ENCODE measurements at regions not wholly inside any gene's neighbourhood (a gene's known extent, or its start where the extent isn't known, plus 50 kb on each side); places are given as distances from the start of the nearest gene placed in this dataset.

DNA sequence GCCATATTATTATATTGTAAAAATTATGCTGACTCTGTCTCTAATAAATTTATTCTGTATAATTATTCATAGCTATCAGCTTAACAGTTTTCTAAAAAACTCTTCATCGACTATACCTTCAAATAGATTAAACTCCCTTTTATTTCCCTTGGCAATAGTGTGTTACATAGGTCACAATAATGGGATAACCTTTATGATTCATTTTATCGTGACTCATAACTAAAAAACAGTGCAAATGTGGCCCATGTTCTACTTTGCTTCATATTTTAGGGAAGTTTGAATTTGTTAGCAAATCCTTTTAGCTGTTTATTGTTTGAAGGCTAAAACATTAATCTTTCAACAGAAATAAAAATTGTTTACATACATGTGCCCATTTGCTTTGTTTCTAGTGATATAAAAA is 783.2 kb upstream of the CDH2 start:
- in situ Hi-C loops (cut with MboI; ENCODE audit: low sequenced_read_pairs, unreplicated experiment) = no loop called here
- DNase-seq (ENCODE audit: low spot score) = no peak
- TF ChIP-seq, protein P1, sequence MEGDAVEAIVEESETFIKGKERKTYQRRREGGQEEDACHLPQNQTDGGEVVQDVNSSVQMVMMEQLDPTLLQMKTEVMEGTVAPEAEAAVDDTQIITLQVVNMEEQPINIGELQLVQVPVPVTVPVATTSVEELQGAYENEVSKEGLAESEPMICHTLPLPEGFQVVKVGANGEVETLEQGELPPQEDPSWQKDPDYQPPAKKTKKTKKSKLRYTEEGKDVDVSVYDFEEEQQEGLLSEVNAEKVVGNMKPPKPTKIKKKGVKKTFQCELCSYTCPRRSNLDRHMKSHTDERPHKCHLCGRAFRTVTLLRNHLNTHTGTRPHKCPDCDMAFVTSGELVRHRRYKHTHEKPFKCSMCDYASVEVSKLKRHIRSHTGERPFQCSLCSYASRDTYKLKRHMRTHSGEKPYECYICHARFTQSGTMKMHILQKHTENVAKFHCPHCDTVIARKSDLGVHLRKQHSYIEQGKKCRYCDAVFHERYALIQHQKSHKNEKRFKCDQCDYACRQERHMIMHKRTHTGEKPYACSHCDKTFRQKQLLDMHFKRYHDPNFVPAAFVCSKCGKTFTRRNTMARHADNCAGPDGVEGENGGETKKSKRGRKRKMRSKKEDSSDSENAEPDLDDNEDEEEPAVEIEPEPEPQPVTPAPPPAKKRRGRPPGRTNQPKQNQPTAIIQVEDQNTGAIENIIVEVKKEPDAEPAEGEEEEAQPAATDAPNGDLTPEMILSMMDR (IDR thresholded peaks at IDR 0.05; ENCODE audit: borderline replicate concordance, control extremely low read depth, extremely low read depth, insufficient read depth, missing control alignments) = no peak

DNA sequence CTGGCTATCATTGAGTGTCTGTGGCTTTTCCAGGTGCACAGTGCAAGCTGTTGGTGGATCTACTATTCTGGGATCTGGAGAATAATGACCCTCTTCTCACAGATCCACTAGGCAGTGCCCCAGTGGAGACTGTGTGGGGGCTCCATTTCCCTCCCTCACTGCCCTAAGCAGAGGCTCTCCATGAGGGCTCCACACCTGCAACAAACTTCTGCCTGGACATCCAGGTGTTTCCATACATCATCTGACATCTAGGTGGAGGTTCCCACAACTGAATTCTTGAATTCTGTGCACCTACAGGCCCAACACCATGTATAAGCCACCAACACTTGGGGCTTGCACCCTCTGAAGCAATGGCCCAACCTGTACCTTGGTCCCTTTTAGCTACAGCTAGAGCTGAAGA is 775.4 kb upstream of the CDH2 start:
- DNase-seq (ENCODE audit: low spot score) = no peak
- in situ Hi-C loops (cut with MboI; ENCODE audit: low sequenced_read_pairs, unreplicated experiment) = no loop called here
- TF ChIP-seq, protein P1 (IDR thresholded peaks at IDR 0.05; ENCODE audit: borderline replicate concordance, control extremely low read depth, extremely low read depth, insufficient read depth, missing control alignments) = no peak

DNA sequence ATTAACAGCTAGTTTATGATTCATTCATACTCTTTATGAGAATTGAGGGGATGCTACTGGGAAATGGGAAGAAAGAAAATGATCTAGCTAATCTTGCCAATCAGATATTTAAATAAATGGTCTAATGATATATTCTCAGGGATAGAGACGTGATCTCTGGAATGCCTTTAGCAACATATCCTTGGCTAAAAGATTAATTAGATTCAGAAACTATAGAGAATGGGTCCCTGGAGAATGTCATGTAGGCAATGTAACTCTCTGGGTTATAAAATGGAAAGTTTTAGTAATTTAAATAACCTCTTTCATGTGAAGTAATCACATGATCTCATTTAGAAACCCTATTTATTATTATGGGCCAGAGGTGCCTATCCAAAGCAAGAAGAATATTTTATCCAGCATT is 771.0 kb upstream of the CDH2 start:
- in situ Hi-C loops (cut with MboI; ENCODE audit: low sequenced_read_pairs, unreplicated experiment) = no loop called here
- no peak for DNase-seq (ENCODE audit: low spot score)
- TF ChIP-seq, protein P1 (IDR thresholded peaks at IDR 0.05; ENCODE audit: borderline replicate concordance, control extremely low read depth, extremely low read depth, insufficient read depth, missing control alignments) = no peak

DNA sequence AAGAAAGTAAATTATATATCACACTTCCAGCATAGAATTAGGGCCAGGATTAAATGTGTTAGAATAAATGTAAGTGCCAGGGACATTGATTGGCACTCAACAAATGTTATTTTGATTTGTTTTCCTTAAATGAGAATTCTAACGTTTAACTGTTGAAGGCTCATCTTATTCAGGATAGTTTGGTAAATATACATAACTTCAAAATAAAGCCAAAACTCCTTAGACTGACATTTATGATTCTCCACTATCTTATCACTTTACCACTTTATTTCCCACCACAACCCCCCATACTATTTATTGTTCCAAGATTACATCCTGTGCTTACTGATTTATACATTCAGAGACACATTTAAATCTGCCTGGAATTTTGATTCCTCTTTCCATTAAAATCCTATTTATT is 769.5 kb upstream of the CDH2 start:
- in situ Hi-C loops (cut with MboI; ENCODE audit: low sequenced_read_pairs, unreplicated experiment) = no loop called here
- TF ChIP-seq, protein P1 (IDR thresholded peaks at IDR 0.05; ENCODE audit: borderline replicate concordance, control extremely low read depth, extremely low read depth, insufficient read depth, missing control alignments) = no peak
- no peak for DNase-seq (ENCODE audit: low spot score)

DNA sequence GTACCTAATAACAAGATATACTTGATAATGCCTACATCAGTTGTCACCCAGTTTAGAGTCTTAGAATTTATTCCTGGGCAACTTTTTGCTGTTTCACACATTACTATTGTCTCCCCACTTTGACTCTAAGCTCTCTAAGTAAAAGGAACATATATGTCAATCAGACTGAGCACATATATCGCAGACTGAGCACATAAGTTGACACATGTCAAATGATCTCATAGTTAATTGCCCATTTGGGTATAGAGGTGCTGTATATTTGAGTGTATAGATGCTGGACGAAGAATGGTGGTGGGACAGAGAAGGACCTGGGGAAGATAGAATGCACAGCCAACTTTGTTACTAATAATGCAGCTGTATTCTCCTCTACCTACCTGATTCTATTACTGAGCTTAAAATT is 746.0 kb upstream of the CDH2 start:
- TF ChIP-seq, protein P1 (IDR thresholded peaks at IDR 0.05; ENCODE audit: borderline replicate concordance, control extremely low read depth, extremely low read depth, insufficient read depth, missing control alignments) = no peak
- in situ Hi-C loops (cut with MboI; ENCODE audit: low sequenced_read_pairs, unreplicated experiment) = no loop called here
- DNase-seq (ENCODE audit: low spot score) = no peak

DNA sequence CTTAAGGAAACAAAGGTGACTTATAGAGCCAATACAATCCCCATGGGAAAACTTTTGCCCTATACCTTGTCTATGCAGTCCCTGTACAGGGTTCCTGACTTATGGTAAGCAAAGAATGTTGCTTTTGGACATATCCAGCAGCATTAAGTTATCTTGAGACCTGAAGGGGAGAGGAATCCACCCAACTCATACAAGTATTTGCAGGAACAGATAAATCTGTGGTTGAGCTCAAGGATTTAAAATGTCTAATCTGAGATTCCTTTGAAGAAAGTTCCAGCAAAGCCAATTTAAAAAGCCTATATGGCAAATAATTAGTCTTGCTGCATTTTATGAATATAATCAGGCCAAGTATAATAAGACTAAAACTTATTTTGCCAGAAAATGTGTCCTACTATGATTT is 739.5 kb upstream of the CDH2 start:
- TF ChIP-seq, protein P1 (IDR thresholded peaks at IDR 0.05; ENCODE audit: borderline replicate concordance, control extremely low read depth, extremely low read depth, insufficient read depth, missing control alignments) = no peak

DNA sequence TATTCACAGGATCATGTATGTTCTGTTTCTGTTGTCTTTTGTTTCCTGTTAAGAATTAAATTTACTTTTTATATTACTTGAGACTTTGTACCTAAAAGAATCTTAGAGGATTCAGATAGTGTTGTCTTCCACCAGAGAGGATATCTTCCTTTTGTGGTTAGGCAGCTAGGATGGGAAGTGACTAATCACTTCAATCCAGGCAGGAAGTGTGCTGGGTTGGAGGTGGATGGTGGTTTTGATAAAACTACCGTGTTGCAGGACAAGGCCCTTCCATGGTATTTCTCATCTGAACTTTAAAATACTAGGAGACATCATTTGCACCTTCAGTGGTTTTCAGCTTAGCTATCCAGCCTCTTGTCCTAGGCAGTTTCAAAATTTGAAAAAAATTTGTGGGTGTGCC is 728.6 kb upstream of the CDH2 start:
- in situ Hi-C loops (cut with MboI; ENCODE audit: low sequenced_read_pairs, unreplicated experiment) = no loop called here
- TF ChIP-seq, protein P1 (IDR thresholded peaks at IDR 0.05; ENCODE audit: borderline replicate concordance, control extremely low read depth, extremely low read depth, insufficient read depth, missing control alignments) = no peak
- DNase-seq (ENCODE audit: low spot score) = no peak

More for the DNA sequence above, 739.5 kb upstream of the CDH2 start:
- DNase-seq (ENCODE audit: low spot score) = no peak
- in situ Hi-C loops (cut with MboI; ENCODE audit: low sequenced_read_pairs, unreplicated experiment) = no loop called here
